Stimulated activated CD8-positive, alpha-beta memory T cell treated with anti-CD3 and anti-CD28 coated beads, Interleukin-4, amount 100 ng/mL, for 48 hours (primary cell): ENCODE measurements at regions not wholly inside any gene's neighbourhood (a gene's known extent, or its start where the extent isn't known, plus 50 kb on each side); places are given as distances from the start of the nearest gene placed in this dataset.
"Not testable (repeated sequence)": the region's sequence is repeated elsewhere in the genome, so short reads cannot be mapped to it uniquely, and the experiment has no call there.

ENCODE experiments used
- DNase-seq: peaks from one replicate; pipeline ENCODE4 v3.0.0-alpha.2; 2020

- DNase-seq = not testable (repeated sequence)
These were observed 80.8 kb upstream of the LUZP2 start for GRCh38 chr11:24415955-24416636.

- no peak for DNase-seq
These were observed 75.1 kb upstream of the LUZP2 start for GRCh38 chr11:24421766-24422165.

- no peak for DNase-seq
These were observed 74.5 kb upstream of the LUZP2 start for GRCh38 chr11:24422376-24422775.

GRCh38 chr11:24437123-24437522 lies 59.7 kb upstream of the LUZP2 start:
- no peak for DNase-seq
